ENCODE measurements at regions not wholly inside any gene's neighbourhood (a gene's known extent, or its start where the extent isn't known, plus 50 kb on each side); places are given as distances from the start of the nearest gene placed in this dataset.

GRCh38 chr10:21083861-21084260 lies 186.8 kb upstream of the NEBL start (continued):
- TF ChIP-seq RXRA (IDR thresholded peaks at IDR 0.05; ENCODE audit: insufficient read depth, low read depth, low read length) (no peak), CHD2 (IDR thresholded peaks at IDR 0.05; ENCODE audit: low read length) (no peak), USF2 (IDR thresholded peaks at IDR 0.05; ENCODE audit: low read length) (no peak), POLR2A (IDR thresholded peaks at IDR 0.05; ENCODE audit: control extremely low read depth in 1 of 2, low read depth in 2 of 2, low read length in 2 of 2) (no peak), JUND (IDR thresholded peaks at IDR 0.05; ENCODE audit: low read length) (no peak), EZH2 (IDR thresholded peaks at IDR 0.05; ENCODE audit: low read depth, low read length, severe bottlenecking) (no peak), MAX (IDR thresholded peaks at IDR 0.05) (no peak), E2F6 (IDR thresholded peaks at IDR 0.05) (no peak), RBBP5 (IDR thresholded peaks at IDR 0.05; ENCODE audit: borderline replicate concordance, low read depth, low read length) (no peak), GTF2F1 (IDR thresholded peaks at IDR 0.05; ENCODE audit: borderline replicate concordance, low read depth, low read length) (no peak), CBX5 (IDR thresholded peaks at IDR 0.05; ENCODE audit: low read depth, low read length) (no peak), POLR2AphosphoS5 (IDR thresholded peaks at IDR 0.05; ENCODE audit: low read depth, low read length) (no peak), TAF7 (optimal IDR thresholded peaks at IDR 0.05; ENCODE audit: borderline replicate concordance, low read depth, low read length) (no peak)
